ENCODE measurements at regions not wholly inside any gene's neighbourhood (a gene's known extent, or its start where the extent isn't known, plus 50 kb on each side); places are given as distances from the start of the nearest gene placed in this dataset.

GRCh38 chr13:111879719-111880118, 187.2 kb upstream of the SOX1 start:
- DNase-seq, result no peak

GRCh38 chr13:111880185-111880584, 186.8 kb upstream of the SOX1 start:
- no peak for TF ChIP-seq CTCF (IDR thresholded peaks at IDR 0.05; ENCODE audit: borderline replicate concordance, extremely low read depth, insufficient read depth)
- DNase-seq (no peak), FAIRE-seq (no peak)
- Histone ChIP-seq H3K4me1 (ENCODE audit: control insufficient read depth in 2 of 3, insufficient read depth in 2 of 3, low read depth in 1 of 3, low read length in 3 of 3) (no peaks in the 10 kb centered on the region), H3K4me3 (ENCODE audit: low read length in 3 of 3) (no peak overlapping the region), H3K36me3 (ENCODE audit: control insufficient read depth in 2 of 3, insufficient read depth in 3 of 3, low read length in 3 of 3) (no peaks in the 10 kb centered on the region), H3K9me3 (ENCODE audit: control insufficient read depth in 2 of 3, insufficient read depth in 1 of 3, low read length in 3 of 3) (no peaks in the 10 kb centered on the region), H3K27me3 (ENCODE audit: control insufficient read depth, insufficient read depth, low read length) (no peaks in the 10 kb centered on the region), H3K9ac (ENCODE audit: low read length in 3 of 3) (no peak overlapping the region), H3K27ac (ENCODE audit: low read depth in 2 of 2, low read length in 2 of 2) (no peak overlapping the region)
- intact Hi-C loops (cut with DNase I), result no loop called here

More at GRCh38 chr13:111879719-111880118, 187.2 kb upstream of the SOX1 start:
- intact Hi-C loops (cut with DNase I), result no loop called here
- no peak for FAIRE-seq
- no peak for TF ChIP-seq CTCF (IDR thresholded peaks at IDR 0.05; ENCODE audit: borderline replicate concordance, extremely low read depth, insufficient read depth)
- Histone ChIP-seq H3K27me3 (ENCODE audit: control insufficient read depth, insufficient read depth, low read length) (no peaks in the 10 kb centered on the region), H3K36me3 (ENCODE audit: control insufficient read depth in 2 of 3, insufficient read depth in 3 of 3, low read length in 3 of 3) (no peaks in the 10 kb centered on the region), H3K4me1 (ENCODE audit: control insufficient read depth in 2 of 3, insufficient read depth in 2 of 3, low read depth in 1 of 3, low read length in 3 of 3) (no peaks in the 10 kb centered on the region), H3K9me3 (ENCODE audit: control insufficient read depth in 2 of 3, insufficient read depth in 1 of 3, low read length in 3 of 3) (no peaks in the 10 kb centered on the region), H3K27ac (ENCODE audit: low read depth in 2 of 2, low read length in 2 of 2) (no peak overlapping the region), H3K4me3 (ENCODE audit: low read length in 3 of 3) (no peak overlapping the region), H3K9ac (ENCODE audit: low read length in 3 of 3) (no peak overlapping the region)

DNA sequence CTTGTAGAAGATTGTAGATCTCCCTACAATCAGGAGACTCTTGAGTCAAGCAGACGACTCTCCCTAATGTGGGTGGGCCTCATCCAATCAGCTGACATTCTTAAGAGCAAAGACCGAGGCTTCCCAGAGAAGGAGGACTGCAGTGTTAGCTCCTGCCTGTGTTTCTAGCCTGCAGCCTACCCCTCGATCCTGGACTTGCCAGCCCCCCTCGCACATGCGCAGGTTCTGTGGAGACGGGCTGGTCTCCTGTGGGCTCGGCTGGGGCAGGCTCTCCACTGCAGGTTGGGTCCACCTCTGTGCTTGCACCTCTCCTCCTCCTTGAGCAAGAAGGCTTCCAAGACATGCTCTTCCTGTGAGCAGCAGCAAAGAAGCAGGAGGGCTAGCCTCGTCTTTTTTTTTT, 185.2 kb upstream of the SOX1 start:
- intact Hi-C loops (cut with DNase I), result no loop called here
- no peak overlapping the region for H3K4me3 ChIP-seq (ENCODE audit: low read length in 3 of 3)
- TF ChIP-seq CTCF (IDR thresholded peaks at IDR 0.05; ENCODE audit: borderline replicate concordance, extremely low read depth, insufficient read depth), result no peak
- no peaks in the 10 kb centered on the region for H3K9me3 ChIP-seq (ENCODE audit: control insufficient read depth in 2 of 3, insufficient read depth in 1 of 3, low read length in 3 of 3)
- peaks cover under 1% of the 10 kb centered on the region for H3K27me3 ChIP-seq (ENCODE audit: control insufficient read depth, insufficient read depth, low read length)
- no peaks in the 10 kb centered on the region for H3K4me1 ChIP-seq (ENCODE audit: control insufficient read depth in 2 of 3, insufficient read depth in 2 of 3, low read depth in 1 of 3, low read length in 3 of 3)
- no peak overlapping the region for H3K27ac ChIP-seq (ENCODE audit: low read depth in 2 of 2, low read length in 2 of 2)
- FAIRE-seq (no peak), DNase-seq (no peak)
- H3K9ac ChIP-seq (ENCODE audit: low read length in 3 of 3), result no peak overlapping the region
- no peaks in the 10 kb centered on the region for H3K36me3 ChIP-seq (ENCODE audit: control insufficient read depth in 2 of 3, insufficient read depth in 3 of 3, low read length in 3 of 3)

DNA sequence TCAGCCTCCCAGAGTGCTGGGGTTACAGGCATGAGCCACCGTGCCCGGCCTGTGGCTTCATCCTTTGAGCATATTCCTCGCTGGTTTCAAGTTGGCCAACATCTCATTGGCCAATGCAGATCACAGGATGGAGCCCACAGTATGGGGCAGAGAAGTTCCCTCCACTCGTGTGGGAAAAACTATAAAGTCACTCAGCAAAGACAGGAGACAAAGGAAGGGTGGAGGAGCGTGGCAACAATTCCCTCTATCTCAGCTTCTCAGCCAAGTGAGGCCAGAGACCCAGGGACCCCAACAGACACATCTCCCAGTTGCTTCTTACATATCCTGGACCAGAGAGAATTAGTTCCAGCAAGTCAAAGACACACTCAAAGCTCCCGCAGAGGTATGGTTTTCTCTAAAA, 184.6 kb upstream of the SOX1 start:
- Histone ChIP-seq H3K9ac (ENCODE audit: low read length in 3 of 3) (no peak overlapping the region), H3K27me3 (ENCODE audit: control insufficient read depth, insufficient read depth, low read length) (peaks cover 3% of the 10 kb centered on the region), H3K4me3 (ENCODE audit: low read length in 3 of 3) (no peak overlapping the region), H3K9me3 (ENCODE audit: control insufficient read depth in 2 of 3, insufficient read depth in 1 of 3, low read length in 3 of 3) (no peaks in the 10 kb centered on the region), H3K27ac (ENCODE audit: low read depth in 2 of 2, low read length in 2 of 2) (no peak overlapping the region), H3K4me1 (ENCODE audit: control insufficient read depth in 2 of 3, insufficient read depth in 2 of 3, low read depth in 1 of 3, low read length in 3 of 3) (no peaks in the 10 kb centered on the region), H3K36me3 (ENCODE audit: control insufficient read depth in 2 of 3, insufficient read depth in 3 of 3, low read length in 3 of 3) (no peaks in the 10 kb centered on the region)
- DNase-seq (no peak), FAIRE-seq (no peak)
- TF ChIP-seq CTCF (IDR thresholded peaks at IDR 0.05; ENCODE audit: borderline replicate concordance, extremely low read depth, insufficient read depth), result no peak
- intact Hi-C loops (cut with DNase I), result no loop called here

Measured in kidney (tissue), 13 donors.